Sigmoid colon (tissue), 4 donors: ENCODE measurements at regions not wholly inside any gene's neighbourhood (a gene's known extent, or its start where the extent isn't known, plus 50 kb on each side); places are given as distances from the start of the nearest gene placed in this dataset.

Source experiments
- CTCF ChIP-seq, 4 experiments: fragments of 450-650 bp in 3 of 4; fragments of 200-600 bp in 1 of 4; IDR thresholded peaks; one replicate each; pipeline ENCODE4 v1.5.1; 2016 to 2019; ENCODE audit warnings: antibody characterized with exemption in 4 of 4, mild to moderate bottlenecking in 3 of 4, moderate library complexity in 2 of 4
- EP300 ChIP-seq, 4 donors: sonication (generic); formaldehyde crosslinking; IDR thresholded peaks; one replicate each; pipeline ENCODE4 v1.6.1; 2017; ENCODE audit warnings: antibody characterized with exemption in 4 of 4
- POLR2A ChIP-seq, 2 donors: fragments of 450-650 bp; IDR thresholded peaks; one replicate each; pipeline ENCODE4 v1.6.1; 2016; ENCODE audit warnings: antibody characterized with exemption in 2 of 2, mild to moderate bottlenecking in 2 of 2, moderate library complexity in 2 of 2
- POLR2AphosphoS5 ChIP-seq, 4 donors: sonication (generic); formaldehyde crosslinking; IDR thresholded peaks; one replicate each; pipeline ENCODE4 v1.6.1; 2017; ENCODE audit warnings: antibody characterized with exemption in 4 of 4

GRCh38 chr13:79108914-79109643 is 297.0 kb downstream of the RBM26 start:
- TF ChIP-seq CTCF (IDR thresholded peaks at IDR 0.05) (no peak), POLR2A (IDR thresholded peaks at IDR 0.05) (no peak), EP300 (IDR thresholded peaks at IDR 0.05) (no peak), POLR2AphosphoS5 (IDR thresholded peaks at IDR 0.05) (no peak)
